GM12864 (cell line): ENCODE measurements at regions not wholly inside any gene's neighbourhood (a gene's known extent, or its start where the extent isn't known, plus 50 kb on each side); places are given as distances from the start of the nearest gene placed in this dataset.

Source experiments
- DNase-seq: peaks from one replicate; pipeline ENCODE4 v3.0.0-alpha.2; 2011; ENCODE audit warnings: low read depth
- H3K4me3 ChIP-seq: 2 replicates; pipeline ENCODE4 v1.5.1; 2011; ENCODE audit warnings: mild to moderate bottlenecking, low read depth, low read length, control low read depth
- TF ChIP-seq, protein P1 (sequence below): IDR thresholded peaks from 2 replicates; pipeline ENCODE4 v1.5.1; 2011; ENCODE audit warnings: low read depth, mild to moderate bottlenecking, moderate library complexity, low read length, control low read depth, inconsistent platforms; ENCODE audit errors: missing control alignments

DNA sequence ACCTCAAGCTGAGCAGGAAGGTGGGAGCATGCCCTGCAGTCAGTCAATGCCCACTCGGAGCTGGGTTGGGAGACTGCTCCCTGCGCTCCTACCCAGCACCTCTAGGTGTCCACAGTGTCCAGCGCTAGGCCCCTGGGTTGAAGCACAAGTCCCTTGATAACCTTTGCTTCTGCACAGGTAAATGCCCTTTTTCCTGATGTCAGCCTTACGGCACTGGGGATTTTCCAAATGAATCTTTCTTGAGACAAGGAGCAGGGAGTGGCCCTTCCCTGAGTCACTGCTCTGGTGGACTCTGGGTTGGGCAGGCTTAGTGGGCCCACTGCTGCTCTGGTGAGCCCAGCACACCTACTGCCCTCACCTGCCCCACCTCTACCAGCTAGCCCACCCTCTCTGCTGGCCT lies 61.9 kb upstream of the OPN4 start:
- DNase-seq = no peak
- H3K4me3 ChIP-seq = no peak overlapping the region
- TF ChIP-seq, protein P1, sequence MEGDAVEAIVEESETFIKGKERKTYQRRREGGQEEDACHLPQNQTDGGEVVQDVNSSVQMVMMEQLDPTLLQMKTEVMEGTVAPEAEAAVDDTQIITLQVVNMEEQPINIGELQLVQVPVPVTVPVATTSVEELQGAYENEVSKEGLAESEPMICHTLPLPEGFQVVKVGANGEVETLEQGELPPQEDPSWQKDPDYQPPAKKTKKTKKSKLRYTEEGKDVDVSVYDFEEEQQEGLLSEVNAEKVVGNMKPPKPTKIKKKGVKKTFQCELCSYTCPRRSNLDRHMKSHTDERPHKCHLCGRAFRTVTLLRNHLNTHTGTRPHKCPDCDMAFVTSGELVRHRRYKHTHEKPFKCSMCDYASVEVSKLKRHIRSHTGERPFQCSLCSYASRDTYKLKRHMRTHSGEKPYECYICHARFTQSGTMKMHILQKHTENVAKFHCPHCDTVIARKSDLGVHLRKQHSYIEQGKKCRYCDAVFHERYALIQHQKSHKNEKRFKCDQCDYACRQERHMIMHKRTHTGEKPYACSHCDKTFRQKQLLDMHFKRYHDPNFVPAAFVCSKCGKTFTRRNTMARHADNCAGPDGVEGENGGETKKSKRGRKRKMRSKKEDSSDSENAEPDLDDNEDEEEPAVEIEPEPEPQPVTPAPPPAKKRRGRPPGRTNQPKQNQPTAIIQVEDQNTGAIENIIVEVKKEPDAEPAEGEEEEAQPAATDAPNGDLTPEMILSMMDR = peak; percentile 10

DNA sequence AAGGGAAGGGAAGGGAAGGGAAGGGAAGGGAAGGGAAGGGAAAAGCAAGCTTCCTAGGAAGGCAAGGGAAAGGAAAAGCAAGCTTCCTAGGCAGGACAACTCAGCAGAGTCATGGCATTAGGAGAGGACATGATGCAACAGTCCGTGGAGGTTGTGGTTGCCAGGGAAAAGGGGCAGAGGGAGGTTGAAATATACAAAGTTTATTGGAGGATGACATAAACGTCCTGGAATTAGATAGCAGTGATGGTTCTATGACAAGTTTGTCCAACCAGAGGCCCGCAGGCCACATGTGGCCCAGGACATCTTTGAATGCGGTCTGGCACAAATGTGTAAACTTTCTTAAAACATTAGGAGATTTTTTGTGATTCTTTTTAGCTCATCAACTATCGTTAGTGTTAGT lies 59.8 kb upstream of the OPN4 start:
- no peak overlapping the region for H3K4me3 ChIP-seq
- TF ChIP-seq, protein P1 = no peak
- no peak for DNase-seq

DNA sequence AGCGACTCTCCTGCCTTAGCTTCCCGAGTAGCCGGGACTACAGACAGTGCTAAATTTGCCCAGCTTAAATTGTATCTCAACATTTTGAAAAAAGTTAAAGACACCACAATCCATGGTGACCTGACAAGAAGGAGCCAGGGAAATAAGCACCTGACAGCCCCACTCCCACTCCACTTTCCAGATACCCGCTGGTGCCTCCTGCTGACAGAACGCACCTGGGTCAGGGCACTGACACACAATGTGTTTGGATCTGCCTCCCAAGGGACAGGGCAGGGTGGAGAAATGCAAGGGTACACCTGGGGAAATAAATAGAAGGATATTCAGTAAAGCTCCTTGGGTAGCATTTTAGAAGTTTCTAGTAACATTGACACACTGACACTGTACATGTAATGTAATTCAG lies 58.9 kb upstream of the OPN4 start:
- no peak for DNase-seq
- TF ChIP-seq, protein P1 = no peak
- H3K4me3 ChIP-seq = no peak overlapping the region

DNA sequence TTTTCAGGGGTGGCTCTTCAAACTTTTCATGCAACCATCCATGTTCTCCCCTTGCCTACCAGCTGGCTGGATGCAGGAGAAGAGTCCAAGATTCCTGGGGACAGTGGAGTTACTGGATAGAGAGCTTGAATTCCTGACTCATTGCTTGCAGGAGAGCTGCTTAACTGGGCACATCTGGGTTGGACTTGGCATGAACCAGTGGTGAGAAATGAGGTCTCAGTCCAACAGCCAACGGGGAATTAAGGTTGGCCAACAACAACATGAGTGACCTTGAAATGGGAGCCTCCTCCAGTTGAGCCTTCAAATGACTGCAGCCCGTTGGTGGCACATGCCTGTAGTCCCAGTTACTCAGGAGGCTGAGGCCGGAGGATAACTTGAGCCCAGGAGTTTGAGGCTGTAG lies 58.1 kb upstream of the OPN4 start:
- no peak for DNase-seq
- H3K4me3 ChIP-seq = no peak overlapping the region
- TF ChIP-seq, protein P1 = no peak

DNA sequence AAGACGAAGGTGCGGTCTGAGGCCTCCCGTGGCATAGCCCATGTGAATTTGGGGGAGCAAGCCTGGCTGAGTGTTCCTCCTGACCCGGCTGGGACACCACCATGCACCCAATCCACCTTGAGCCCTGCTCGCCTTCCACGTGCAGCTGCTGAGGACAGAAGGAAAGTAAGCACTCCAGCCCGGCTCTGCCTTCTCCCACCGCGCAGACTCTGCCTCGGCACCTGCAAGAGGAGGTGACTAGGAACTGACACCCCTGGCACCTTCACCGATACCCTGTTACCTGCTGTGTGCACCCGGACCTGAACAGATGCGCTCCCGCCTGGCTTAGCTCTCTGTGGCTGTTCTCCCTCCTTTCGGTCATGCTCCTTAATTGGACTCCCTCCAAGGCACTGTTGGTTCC lies 57.0 kb upstream of the OPN4 start:
- H3K4me3 ChIP-seq = no peak overlapping the region
- DNase-seq = no peak
- TF ChIP-seq, protein P1 = no peak

DNA sequence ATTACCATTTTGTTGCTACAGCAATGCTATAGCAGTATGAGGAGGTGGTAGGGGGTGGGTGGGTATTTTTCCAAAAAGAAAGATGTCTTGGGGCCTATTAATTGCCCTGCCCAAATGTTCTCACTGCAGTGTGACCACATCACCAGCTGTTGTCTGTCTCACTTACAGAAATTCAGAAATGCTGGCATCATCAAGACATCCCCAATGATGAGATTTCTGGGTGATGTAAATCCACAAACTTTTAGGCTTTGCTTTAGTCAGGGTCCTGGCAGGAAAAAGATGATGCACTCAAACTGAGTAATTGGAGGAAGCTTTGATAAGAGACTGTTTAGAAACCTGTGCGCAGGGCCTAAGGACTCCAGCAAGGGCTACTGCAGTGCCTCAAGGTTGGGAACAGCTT lies 56.2 kb upstream of the OPN4 start:
- no peak overlapping the region for H3K4me3 ChIP-seq
- no peak for DNase-seq
- TF ChIP-seq, protein P1 = no peak

DNA sequence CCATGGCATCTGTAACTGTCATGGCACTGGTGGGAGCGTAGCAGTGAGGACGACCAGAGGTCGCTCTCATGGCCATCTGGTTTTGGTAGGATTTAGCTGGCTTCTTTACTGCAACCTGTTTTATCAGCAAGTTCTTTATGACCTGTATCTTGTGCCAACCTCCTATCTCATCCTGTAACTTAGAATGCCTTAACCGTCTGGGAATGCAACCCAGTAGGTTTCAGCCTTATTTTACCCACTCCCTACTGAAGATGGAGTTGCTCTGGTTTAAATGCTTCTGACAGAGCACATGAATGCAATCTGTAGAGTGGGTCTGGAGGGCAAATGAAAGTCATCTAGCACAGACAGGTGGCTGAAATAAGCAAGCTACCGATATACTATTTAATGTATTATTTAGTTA lies 55.3 kb upstream of the OPN4 start:
- H3K4me3 ChIP-seq = no peak overlapping the region
- DNase-seq = no peak
- TF ChIP-seq, protein P1 = no peak
